GM12892 (cell line): ENCODE measurements at regions not wholly inside any gene's neighbourhood (a gene's known extent, or its start where the extent isn't known, plus 50 kb on each side); places are given as distances from the start of the nearest gene placed in this dataset.

ENCODE experiments used
- POLR2A ChIP-seq: IDR thresholded peaks from 2 replicates; pipeline ENCODE4 v1.6.1; 2011; ENCODE audit warnings: low read depth, low read length, control low read depth
- POLR2AphosphoS5 ChIP-seq: IDR thresholded peaks from 2 replicates; pipeline ENCODE4 v1.6.1; 2011; ENCODE audit warnings: low read depth, low read length, control low read depth
- TAF1 ChIP-seq: IDR thresholded peaks from 2 replicates; pipeline ENCODE4 v1.6.1; 2011; ENCODE audit warnings: low read depth, mild to moderate bottlenecking, control low read depth, low read length, borderline replicate concordance

- TF ChIP-seq POLR2AphosphoS5 (no peak), POLR2A (no peak), TAF1 (no peak)
Observed at GRCh38 chr6:113505084-113505699, 352.0 kb upstream of the MARCKS start.
